Neural cell (in vitro differentiated cells): ENCODE measurements at regions not wholly inside any gene's neighbourhood (a gene's known extent, or its start where the extent isn't known, plus 50 kb on each side); places are given as distances from the start of the nearest gene placed in this dataset.

ENCODE experiments used
- CTCF ChIP-seq: fragments of 450-650 bp; IDR thresholded peaks from 2 replicates; pipeline ENCODE4 v1.5.1; 2014; ENCODE audit warnings: antibody characterized with exemption, mild to moderate bottlenecking, moderate library complexity; ENCODE audit not compliant: poor library complexity, severe bottlenecking
- EP300 ChIP-seq: fragments of 450-650 bp; conservative IDR thresholded peaks from 2 replicates; pipeline ENCODE4 v1.6.1; 2014; ENCODE audit warnings: antibody characterized with exemption, mild to moderate bottlenecking, moderate library complexity; ENCODE audit not compliant: poor library complexity, severe bottlenecking
- EZH2 ChIP-seq: fragments of 200-600, 300-800 bp; shearing (Covaris generic), sonication (generic); IDR thresholded peaks from 2 replicates; pipeline ENCODE4 v1.6.1; 2014; ENCODE audit warnings: antibody characterized with exemption, low read length, borderline replicate concordance, mild to moderate bottlenecking; ENCODE audit not compliant: insufficient read depth, poor library complexity, severe bottlenecking
- POLR2AphosphoS5 ChIP-seq: IDR thresholded peaks from 2 replicates; pipeline ENCODE4 v1.6.1; 2012
- REST ChIP-seq: IDR thresholded peaks from 2 replicates; pipeline ENCODE4 v1.6.1; 2012; ENCODE audit warnings: borderline replicate concordance
- TAF1 ChIP-seq: IDR thresholded peaks from 2 replicates; pipeline ENCODE4 v1.6.1; 2012; ENCODE audit warnings: low read depth

- TF ChIP-seq CTCF (no peak), POLR2AphosphoS5 (no peak), REST (no peak), EP300 (no peak), EZH2 (no peak), TAF1 (no peak)
Observed at GRCh38 chr1:55685560-55685959, 470.4 kb upstream of the USP24 start.
